CD4-positive, CD25-positive, alpha-beta regulatory T cell (primary cell): ENCODE measurements at regions not wholly inside any gene's neighbourhood (a gene's known extent, or its start where the extent isn't known, plus 50 kb on each side); places are given as distances from the start of the nearest gene placed in this dataset.

ENCODE experiments used
- ATAC-seq, 2 donors: fragments of 150-1000 bp; cut with Tn5 transposase; one replicate each; pipeline ENCODE4 v1.10.0; 2021; ENCODE audit warnings: low read depth in 2 of 2, moderate number of reproducible peaks in 2 of 2, moderate library complexity in 1 of 2
- DNase-seq, 3 donors: peaks; one replicate each; pipeline versions ENCODE4 v3.0.0 to v3.0.0-alpha.2; 2012 to 2022; ENCODE audit warnings: mixed read lengths in 1 of 3
- H3K27ac ChIP-seq: one replicate; pipeline ENCODE4 v1.7.0; 2013; ENCODE audit warnings: mild to moderate bottlenecking, low read length; ENCODE audit not compliant: insufficient read depth, poor library complexity, severe bottlenecking
- H3K27me3 ChIP-seq: one replicate; pipeline ENCODE4 v1.7.0; 2013; ENCODE audit warnings: low read length; ENCODE audit not compliant: control insufficient read depth, insufficient read depth
- H3K36me3 ChIP-seq: one replicate; pipeline ENCODE4 v1.7.0; 2013; ENCODE audit warnings: mild to moderate bottlenecking, low read length, moderate library complexity; ENCODE audit not compliant: control insufficient read depth, insufficient read depth
- H3K4me1 ChIP-seq: 2 replicates; pipeline ENCODE4 v1.7.0; 2013; ENCODE audit warnings: mild to moderate bottlenecking, low read length; ENCODE audit not compliant: insufficient read depth, control insufficient read depth, poor library complexity, severe bottlenecking
- H3K4me3 ChIP-seq: one replicate; pipeline ENCODE4 v1.7.0; 2013; ENCODE audit warnings: low read depth, mild to moderate bottlenecking, low read length, moderate library complexity
- H3K9me3 ChIP-seq, 2 experiments: 1 replicate in 1 of 2; 2 replicates in 1 of 2; pipeline ENCODE4 v1.7.0; 2013; ENCODE audit warnings: low read length in 2 of 2, mild to moderate bottlenecking in 1 of 2, moderate library complexity in 1 of 2; ENCODE audit not compliant: control insufficient read depth in 2 of 2
- H3K27ac Mint-ChIP-seq, 3 donors: one replicate each; pipeline ENCODE4 v1.8.0; 2020 to 2022; ENCODE audit warnings: mild to moderate bottlenecking in 3 of 3, mixed read lengths in 3 of 3, moderate library complexity in 2 of 3
- H3K27me3 Mint-ChIP-seq: one replicate; pipeline ENCODE4 v1.8.0; 2022; ENCODE audit warnings: mild to moderate bottlenecking, mixed read lengths
- H3K36me3 Mint-ChIP-seq: one replicate; pipeline ENCODE4 v1.8.0; 2020; ENCODE audit warnings: mixed read lengths
- H3K4me1 Mint-ChIP-seq, 4 donors: one replicate each; pipeline ENCODE4 v1.8.0; 2020 to 2022; ENCODE audit warnings: mixed read lengths in 4 of 4, mild to moderate bottlenecking in 1 of 4
- H3K4me3 Mint-ChIP-seq, 4 donors: one replicate each; pipeline ENCODE4 v1.8.0; 2020 to 2022; ENCODE audit warnings: mild to moderate bottlenecking in 4 of 4, mixed read lengths in 4 of 4, moderate library complexity in 3 of 4
- H3K9me3 Mint-ChIP-seq, 7 donors: one replicate each; pipeline ENCODE4 v1.8.0; 2020 to 2022; ENCODE audit warnings: mixed read lengths in 7 of 7, mild to moderate bottlenecking in 3 of 7, moderate library complexity in 2 of 7

DNA sequence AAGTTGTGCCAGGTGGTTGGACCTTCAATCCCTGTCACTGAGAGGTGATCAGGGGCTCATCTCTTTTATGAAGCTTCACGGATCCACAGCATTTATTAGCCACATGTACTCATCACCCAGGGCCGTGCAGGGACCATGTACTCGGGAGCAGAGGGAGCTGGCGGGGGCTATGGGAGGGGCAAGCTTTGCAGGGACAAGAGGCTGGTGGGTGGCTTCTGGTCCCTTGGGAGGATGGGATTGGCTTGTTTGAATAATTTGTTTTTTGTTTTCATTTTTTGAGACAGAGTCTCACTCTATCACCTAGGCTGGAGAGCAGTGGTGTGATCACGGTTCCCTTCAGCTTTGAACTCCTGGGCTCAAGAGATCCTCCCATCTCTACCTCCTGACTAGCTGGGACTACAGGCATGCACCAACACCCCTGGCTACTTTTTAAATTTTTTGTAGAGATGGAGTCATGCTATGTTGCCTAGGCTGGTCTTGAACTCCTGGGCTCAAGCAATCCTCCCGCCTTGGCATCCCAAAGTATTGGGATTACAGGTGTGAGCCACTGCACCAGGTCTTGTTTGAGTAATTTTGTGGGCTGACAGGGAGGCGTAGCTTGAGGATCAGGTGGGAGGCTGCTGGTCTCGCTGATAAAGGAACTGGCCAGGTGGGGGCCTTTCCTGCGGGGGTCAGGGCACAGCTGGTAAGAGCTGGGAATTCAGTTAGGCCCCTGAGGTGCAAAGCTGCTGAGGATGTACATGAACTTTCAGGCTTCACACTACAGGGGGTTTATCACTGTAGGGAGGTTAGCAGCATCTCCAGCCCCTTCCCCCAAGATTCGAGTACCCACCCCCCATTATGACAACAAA lies 308.0 kb upstream of the C1orf174 start:
- H3K27me3 Mint-ChIP-seq = peaks cover 5% of the 10 kb centered on the region
- H3K36me3 Mint-ChIP-seq = no peaks in the 10 kb centered on the region
- no peak overlapping the region for H3K27ac ChIP-seq
- H3K4me1 ChIP-seq = no peaks in the 10 kb centered on the region
- H3K9me3 ChIP-seq = peaks cover 6 to 11% of the 10 kb centered on the region in 2 experiments
- H3K4me1 Mint-ChIP-seq = no peaks in the 10 kb centered on the region
- no peaks in the 10 kb centered on the region for H3K36me3 ChIP-seq
- no peak overlapping the region for H3K4me3 Mint-ChIP-seq
- no peak for DNase-seq
- no peak overlapping the region for H3K27ac Mint-ChIP-seq
- ATAC-seq = no peak
- peaks cover 4 to 27% (median 7%) of the 10 kb centered on the region in 7 donors for H3K9me3 Mint-ChIP-seq
- H3K27me3 ChIP-seq = no peaks in the 10 kb centered on the region
- H3K4me3 ChIP-seq = no peak overlapping the region

DNA sequence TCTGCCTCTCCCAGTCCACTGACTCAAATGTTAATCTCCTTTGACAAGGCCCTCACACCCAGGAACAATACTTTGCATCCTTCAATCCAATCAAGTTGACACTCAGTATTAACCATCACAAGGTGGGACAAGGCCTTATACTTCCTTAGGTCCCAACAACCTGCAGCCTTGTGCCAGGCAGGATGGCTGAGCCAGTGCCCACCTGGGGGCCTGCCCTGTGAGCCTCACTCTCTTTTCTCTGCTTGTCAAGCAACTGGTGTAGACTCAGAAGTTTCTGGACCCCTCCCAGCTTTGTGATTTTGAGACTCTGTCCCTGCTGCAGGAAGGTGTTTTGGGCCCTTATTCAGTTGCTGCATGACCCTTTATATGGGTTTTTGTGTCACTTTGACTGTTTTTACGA lies 310.0 kb upstream of the C1orf174 start:
- no peaks in the 10 kb centered on the region for H3K4me1 Mint-ChIP-seq
- Histone ChIP-seq H3K4me3 (no peak overlapping the region), H3K4me1 (no peaks in the 10 kb centered on the region), H3K36me3 (no peaks in the 10 kb centered on the region), H3K9me3 (peaks cover 6 to 9% of the 10 kb centered on the region in 2 experiments), H3K27me3 (no peaks in the 10 kb centered on the region), H3K27ac (no peak overlapping the region)
- H3K4me3 Mint-ChIP-seq = no peak overlapping the region
- H3K9me3 Mint-ChIP-seq = peaks cover 0 to 17% (median 1%) of the 10 kb centered on the region in 7 donors
- H3K27ac Mint-ChIP-seq = no peak overlapping the region
- H3K36me3 Mint-ChIP-seq = peaks cover under 1% of the 10 kb centered on the region
- DNase-seq (no peak), ATAC-seq (no peak)
- peaks cover 5% of the 10 kb centered on the region for H3K27me3 Mint-ChIP-seq

DNA sequence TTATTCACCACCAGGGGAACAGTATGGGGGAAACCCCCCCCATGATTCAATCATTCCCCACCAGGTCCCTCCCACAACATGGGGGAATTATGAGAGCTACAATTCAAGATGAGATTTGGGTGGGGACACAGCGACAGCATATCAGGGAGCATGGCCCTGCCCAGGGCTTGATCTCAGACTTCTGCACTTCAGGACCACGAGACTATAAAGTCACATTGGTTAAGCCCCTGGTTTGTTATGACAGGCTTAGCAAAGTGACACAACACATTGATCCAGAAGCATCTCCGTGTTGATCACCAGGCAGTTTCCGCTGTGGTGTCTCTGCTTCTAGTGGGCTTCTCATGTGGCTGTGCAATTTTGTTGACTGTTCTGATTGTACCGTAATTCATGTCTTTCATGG lies 312.7 kb upstream of the C1orf174 start:
- DNase-seq (no peak), ATAC-seq (no peak)
- H3K4me3 Mint-ChIP-seq = no peak overlapping the region
- no peak overlapping the region for H3K27ac Mint-ChIP-seq
- H3K36me3 Mint-ChIP-seq = peaks cover 3% of the 10 kb centered on the region
- no peaks in the 10 kb centered on the region for H3K27me3 ChIP-seq
- H3K9me3 Mint-ChIP-seq = peaks cover 0 to 1% (median 0%) of the 10 kb centered on the region in 7 donors
- no peaks in the 10 kb centered on the region for H3K4me1 Mint-ChIP-seq
- H3K27ac ChIP-seq = no peak overlapping the region
- H3K36me3 ChIP-seq = no peaks in the 10 kb centered on the region
- no peaks in the 10 kb centered on the region for H3K4me1 ChIP-seq
- peaks cover 4% of the 10 kb centered on the region for H3K27me3 Mint-ChIP-seq
- no peaks in the 10 kb centered on the region for H3K9me3 ChIP-seq
- H3K4me3 ChIP-seq = no peak overlapping the region

GRCh38 chr1:4213366-4213973 lies 313.4 kb upstream of the C1orf174 start:
- Mint-ChIP-seq H3K4me1 (no peaks in the 10 kb centered on the region), H3K27me3 (peaks cover 4% of the 10 kb centered on the region), H3K27ac (no peak overlapping the region), H3K9me3 (peaks cover 0 to 1% (median 0%) of the 10 kb centered on the region in 7 donors), H3K36me3 (peaks cover 3% of the 10 kb centered on the region), H3K4me3 (no peak overlapping the region)
- DNase-seq = no peak
- no peak overlapping the region for H3K27ac ChIP-seq
- H3K4me3 ChIP-seq = no peak overlapping the region
- H3K9me3 ChIP-seq = no peaks in the 10 kb centered on the region
- no peaks in the 10 kb centered on the region for H3K4me1 ChIP-seq
- no peaks in the 10 kb centered on the region for H3K27me3 ChIP-seq
- no peaks in the 10 kb centered on the region for H3K36me3 ChIP-seq
- ATAC-seq = no peak

DNA sequence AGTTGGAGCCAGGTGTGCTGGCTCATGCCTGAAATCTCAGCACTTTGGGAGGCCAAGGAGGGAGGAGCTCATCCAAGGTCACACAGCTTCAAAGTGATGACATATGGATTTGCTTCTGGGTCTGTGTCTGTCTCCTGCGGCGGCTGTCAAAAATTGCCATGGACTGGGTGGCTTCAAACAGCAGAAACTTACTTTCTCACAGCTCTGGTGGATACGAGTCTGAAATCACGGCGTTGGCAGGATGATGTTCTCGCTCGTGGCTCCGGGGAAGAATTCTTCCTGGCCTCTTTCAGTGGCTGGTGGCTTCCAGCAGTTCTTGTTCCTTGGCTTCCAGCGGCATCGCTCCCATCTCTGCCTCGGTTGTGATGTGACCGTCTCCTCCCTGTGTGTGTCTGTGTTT lies 314.8 kb upstream of the C1orf174 start:
- ATAC-seq = no peak
- Mint-ChIP-seq H3K27me3 (peaks cover 4% of the 10 kb centered on the region), H3K9me3 (no peaks in the 10 kb centered on the region)

GRCh38 chr1:4215391-4215790 lies 315.3 kb upstream of the C1orf174 start:
- Mint-ChIP-seq H3K4me3 (no peak overlapping the region), H3K9me3 (no peaks in the 10 kb centered on the region), H3K36me3 (peaks cover 3% of the 10 kb centered on the region), H3K27ac (peak overlapping the region in 1 of 3 donors; percentile 26), H3K4me1 (no peaks in the 10 kb centered on the region), H3K27me3 (peaks cover 4% of the 10 kb centered on the region)
- Histone ChIP-seq H3K9me3 (no peaks in the 10 kb centered on the region), H3K27me3 (no peaks in the 10 kb centered on the region), H3K36me3 (no peaks in the 10 kb centered on the region), H3K4me1 (no peaks in the 10 kb centered on the region), H3K4me3 (no peak overlapping the region), H3K27ac (no peak overlapping the region)
- ATAC-seq (no peak), DNase-seq (no peak)

More for the DNA sequence above, 314.8 kb upstream of the C1orf174 start:
- Histone ChIP-seq H3K4me1 (no peaks in the 10 kb centered on the region), H3K27me3 (no peaks in the 10 kb centered on the region), H3K36me3 (no peaks in the 10 kb centered on the region), H3K4me3 (no peak overlapping the region), H3K9me3 (no peaks in the 10 kb centered on the region), H3K27ac (no peak overlapping the region)
- DNase-seq = no peak
- Mint-ChIP-seq H3K4me1 (no peaks in the 10 kb centered on the region), H3K27ac (no peak overlapping the region), H3K4me3 (no peak overlapping the region), H3K36me3 (peaks cover 3% of the 10 kb centered on the region)

DNA sequence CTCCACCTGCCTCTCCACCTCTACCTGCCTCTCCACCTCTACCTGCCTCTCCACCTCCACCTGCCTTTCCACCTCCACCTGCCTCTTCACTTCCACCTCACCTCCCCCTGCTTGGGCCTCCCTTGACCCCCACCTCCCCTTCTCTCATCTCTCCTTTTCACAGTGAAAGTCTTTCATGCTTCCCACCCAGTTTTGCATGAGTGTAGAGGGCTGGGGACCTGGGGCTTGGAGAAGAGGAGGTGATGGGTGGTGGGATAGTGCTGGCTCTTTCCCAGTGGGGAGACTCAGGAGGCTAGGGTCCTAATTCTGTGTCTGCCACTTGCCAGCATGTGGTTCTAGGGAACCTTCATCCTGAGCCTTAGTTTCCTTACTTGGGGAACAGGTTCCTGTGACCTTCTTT lies 316.2 kb upstream of the C1orf174 start:
- H3K9me3 Mint-ChIP-seq = no peaks in the 10 kb centered on the region
- Histone ChIP-seq H3K4me1 (no peaks in the 10 kb centered on the region), H3K4me3 (no peak overlapping the region), H3K27me3 (no peaks in the 10 kb centered on the region), H3K36me3 (no peaks in the 10 kb centered on the region), H3K9me3 (no peaks in the 10 kb centered on the region), H3K27ac (no peak overlapping the region)
- H3K36me3 Mint-ChIP-seq = peaks cover 3% of the 10 kb centered on the region
- H3K27me3 Mint-ChIP-seq = peaks cover 4% of the 10 kb centered on the region
- no peak overlapping the region for H3K27ac Mint-ChIP-seq
- ATAC-seq (no peak), DNase-seq (no peak)
- no peaks in the 10 kb centered on the region for H3K4me1 Mint-ChIP-seq
- H3K4me3 Mint-ChIP-seq = no peak overlapping the region

DNA sequence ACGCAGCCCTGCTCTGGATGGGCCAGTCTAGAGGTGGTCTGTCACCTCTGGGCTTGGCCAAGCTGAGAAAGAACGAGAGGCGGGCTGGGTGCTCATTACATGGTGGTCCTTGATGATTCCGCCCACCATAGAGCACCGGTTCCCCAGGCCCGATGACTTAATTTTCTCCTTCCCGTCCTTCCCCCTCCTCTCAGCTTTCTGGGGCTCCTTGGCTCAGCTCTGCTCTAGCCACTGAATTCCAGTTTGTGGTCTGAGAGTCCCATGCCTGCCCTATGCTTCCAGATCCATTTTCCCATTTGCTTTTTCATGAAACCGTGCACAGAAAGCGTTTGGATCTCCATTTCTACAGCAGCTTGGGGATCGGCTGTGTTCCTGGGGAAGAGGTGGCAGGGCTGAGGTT lies 318.5 kb upstream of the C1orf174 start:
- Mint-ChIP-seq H3K36me3 (peaks cover 3% of the 10 kb centered on the region), H3K4me3 (no peak overlapping the region), H3K4me1 (no peaks in the 10 kb centered on the region), H3K9me3 (no peaks in the 10 kb centered on the region), H3K27me3 (peaks cover 4% of the 10 kb centered on the region), H3K27ac (no peak overlapping the region)
- no peak for ATAC-seq
- Histone ChIP-seq H3K4me3 (no peak overlapping the region), H3K4me1 (no peaks in the 10 kb centered on the region), H3K27ac (no peak overlapping the region), H3K36me3 (no peaks in the 10 kb centered on the region), H3K9me3 (no peaks in the 10 kb centered on the region), H3K27me3 (no peaks in the 10 kb centered on the region)
- no peak for DNase-seq
